ENCODE measurements at regions not wholly inside any gene's neighbourhood (a gene's known extent, or its start where the extent isn't known, plus 50 kb on each side); places are given as distances from the start of the nearest gene placed in this dataset.

GRCh38 chr18:30644158-30644557, 398.4 kb downstream of the DSC3 start:
- Histone ChIP-seq H3K56ac (replicated peaks; ENCODE audit: insufficient read length, low read depth, low read length) (no peak overlapping the region), H4K91ac (replicated peaks; ENCODE audit: insufficient read length, low read length) (no peak overlapping the region), H3K4me2 (ENCODE audit: insufficient read depth in 1 of 2, low read depth in 2 of 2, low read length in 2 of 2) (no peak overlapping the region), H2BK15ac (ENCODE audit: low read length) (no peak overlapping the region), H2BK20ac (ENCODE audit: low read length) (no peak overlapping the region), H3K9ac (replicated peaks in 1 of 4; ENCODE audit: extremely low read depth in 1 of 4, low read depth in 3 of 4, low read length in 3 of 4) (no peak overlapping the region), H2BK12ac (ENCODE audit: low read depth, low read length) (no peak overlapping the region), H3K4me1 (replicated peaks in 1 of 4; ENCODE audit: control insufficient read depth in 3 of 4, insufficient read depth in 4 of 4, low read length in 3 of 4) (no peaks in the 10 kb centered on the region), H3K23me2 (ENCODE audit: low read depth, low read length) (no peaks in the 10 kb centered on the region), H3K36me3 (ENCODE audit: control insufficient read depth in 2 of 4, insufficient read depth in 4 of 4, low read length in 3 of 4) (no peaks in the 10 kb centered on the region), H3K4ac (replicated peaks; ENCODE audit: insufficient read length, low read depth, low read length) (no peak overlapping the region), H3K79me2 (ENCODE audit: control insufficient read depth in 1 of 2, insufficient read depth in 2 of 2, low read length in 2 of 2) (no peaks in the 10 kb centered on the region), H3K9me3 (ENCODE audit: insufficient read depth in 2 of 2, low read depth in 1 of 2, low read length in 1 of 2) (no peaks in the 10 kb centered on the region), H3K23ac (ENCODE audit: insufficient read length) (no peak overlapping the region), H2BK120ac (replicated peaks; ENCODE audit: low read depth, low read length) (no peak overlapping the region), H2BK5ac (ENCODE audit: low read depth, low read length) (no peak overlapping the region), H2AFZ (ENCODE audit: low read length) (no peak overlapping the region), H4K5ac (ENCODE audit: insufficient read length, low read depth, low read length) (no peak overlapping the region), H3K27ac (ENCODE audit: low read depth, low read length) (no peak overlapping the region), H3K14ac (ENCODE audit: insufficient read length) (no peak overlapping the region), H3K18ac (ENCODE audit: extremely low read depth, low read length) (no peak overlapping the region), H3K27me3 (replicated peaks in 1 of 4; ENCODE audit: control insufficient read depth in 3 of 4, extremely low read depth in 1 of 4, insufficient read depth in 3 of 4, low read length in 3 of 4) (no peaks in the 10 kb centered on the region), H3K4me3 (ENCODE audit: extremely low read depth in 1 of 4, insufficient read depth in 2 of 4, low read depth in 3 of 4, low read length in 4 of 4) (no peak overlapping the region), H3K79me1 (ENCODE audit: low read depth, low read length) (no peaks in the 10 kb centered on the region), H4K20me1 (replicated peaks in 1 of 2; ENCODE audit: control insufficient read depth in 1 of 2, insufficient read depth in 2 of 2, low read length in 2 of 2) (no peaks in the 10 kb centered on the region), H4K8ac (ENCODE audit: extremely low read depth, insufficient read depth, low read length) (no peak overlapping the region), H2AK5ac (ENCODE audit: low read depth, low read length) (no peak overlapping the region)
- TF ChIP-seq, protein P1, sequence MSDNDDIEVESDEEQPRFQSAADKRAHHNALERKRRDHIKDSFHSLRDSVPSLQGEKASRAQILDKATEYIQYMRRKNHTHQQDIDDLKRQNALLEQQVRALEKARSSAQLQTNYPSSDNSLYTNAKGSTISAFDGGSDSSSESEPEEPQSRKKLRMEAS (IDR thresholded peaks at IDR 0.05) = no peak
- TF ChIP-seq FOSL1 (IDR thresholded peaks at IDR 0.05; ENCODE audit: insufficient read depth, low read depth, low read length) = no peak
- no peak for TF ChIP-seq EZH2 (IDR thresholded peaks at IDR 0.05; ENCODE audit: low read depth, low read length, severe bottlenecking)
- no peak for TF ChIP-seq RNF2 (IDR thresholded peaks at IDR 0.05; ENCODE audit: borderline replicate concordance, low read depth, low read length, missing control alignments, poor library complexity, severe bottlenecking)
- ChIA-PET CTCF (ENCODE audit: partially characterized antibody) (interaction anchor here (0.9 kb wide), 1 partner anchor 93 kb away, joined by 3 read pairs; no protein-coding TSS in a partner anchor), POLR2A (ENCODE audit: partially characterized antibody) (no interaction called here)
- no peak for FAIRE-seq
- DNase-seq (ENCODE audit: low read depth in 1 of 2, low spot score in 2 of 2) = no peak
